HCT116 (cell line): ENCODE measurements at regions not wholly inside any gene's neighbourhood (a gene's known extent, or its start where the extent isn't known, plus 50 kb on each side); places are given as distances from the start of the nearest gene placed in this dataset.

Experiments
- ATAC-seq: fragments of 200-7000 bp; cut with Tn5 transposase; 2 replicates; pipeline ENCODE4 v1.9.1; 2020; ENCODE audit warnings: mild to moderate bottlenecking, moderate library complexity
- BruUV-seq: library from RNA; stranded (reverse); fragments of 400-500 nt; replicated peaks from 2 replicates; lab custom pipeline; 2021; lab: Mats Ljungman, UMichigan
- CTCF ChIA-PET: fragments of 300-600 bp; sonication (Branson Sonifier 250); formaldehyde crosslinking; loops from one replicate; lab custom pipeline; 2021; ENCODE audit warnings: antibody characterized with exemption; lab: Charles Lee
- POLR2A ChIA-PET: fragments of 300-600, 350-600 bp; sonication (Branson Sonifier 250); formaldehyde crosslinking; loops from one replicate; lab custom pipeline; 2021; ENCODE audit warnings: antibody characterized with exemption; lab: Charles Lee
- RAD21 ChIA-PET, 2 experiments: fragments of 300-600 bp; sonication (Branson Sonifier 250); formaldehyde crosslinking; loops; one replicate each; lab custom pipeline; 2023; ENCODE audit warnings: low total read pairs in 2 of 2; ENCODE audit not compliant: uncharacterized antibody in 2 of 2, unreplicated experiment in 2 of 2, low non-redundant PET in 1 of 2; lab: Charles Lee
- DNase-seq: peaks from one replicate; pipeline ENCODE4 v3.0.0-alpha.2; 2010; ENCODE audit warnings: low read depth, low spot score
- H2AFZ ChIP-seq: fragments of 200-600 bp; shearing (Covaris generic), sonication (generic); 2 replicates; pipeline ENCODE4 v1.6.1; 2017; ENCODE audit warnings: low read depth, mixed run types, mixed read lengths, antibody characterized with exemption, low read length; ENCODE audit not compliant: poor library complexity, severe bottlenecking
- H3K27ac ChIP-seq: 2 replicates; pipeline ENCODE4 v1.5.1; 2012; ENCODE audit warnings: low read depth, low read length
- H3K27me3 ChIP-seq: fragments of 200-600 bp; sonication (generic); 2 replicates; pipeline ENCODE4 v1.6.1; 2016; ENCODE audit warnings: mixed run types, low read length, mixed read lengths; ENCODE audit not compliant: insufficient read depth
- H3K36me3 ChIP-seq, 2 experiments: fragments of 200-500 bp in 1 of 2; fragments of 200-600 bp in 1 of 2; sonication (Bioruptor generic) in 1 of 2; sonication (generic) in 1 of 2; 2 replicates each; pipeline versions ENCODE4 v1.5.1 to v1.6.1; 2014 to 2016; ENCODE audit warnings: low read length in 2 of 2, inconsistent platforms in 1 of 2, mixed read lengths in 1 of 2, mixed run types in 1 of 2; ENCODE audit not compliant: insufficient read depth in 2 of 2, control insufficient read depth in 1 of 2
- H3K4me1 ChIP-seq, 2 experiments: fragments of 200-600 bp in 1 of 2; sonication (generic) in 1 of 2; 2 replicates each; pipeline versions ENCODE4 v1.5.1 to v1.6.1; 2012 to 2017; ENCODE audit warnings: low read length in 2 of 2, inconsistent platforms in 1 of 2, mild to moderate bottlenecking in 1 of 2, mixed read lengths in 1 of 2, mixed run types in 1 of 2, moderate library complexity in 1 of 2; ENCODE audit not compliant: insufficient read depth in 2 of 2, control insufficient read depth in 1 of 2
- H3K4me2 ChIP-seq: fragments of 200-600 bp; sonication (generic); 2 replicates; pipeline ENCODE4 v1.6.1; 2017; ENCODE audit warnings: mixed run types, low read length, mixed read lengths
- H3K4me3 ChIP-seq, 2 experiments: fragments of 200-600 bp in 1 of 2; sonication (generic) in 1 of 2; replicated peaks in 1 of 2; 2 replicates each; pipeline ENCODE4 v1.5.1; 2011 to 2016; ENCODE audit warnings: low read length in 2 of 2, control low read depth in 1 of 2, low read depth in 1 of 2, mild to moderate bottlenecking in 1 of 2, mixed read lengths in 1 of 2, mixed run types in 1 of 2
- H3K79me2 ChIP-seq: fragments of 200-600 bp; sonication (generic); 2 replicates; pipeline ENCODE4 v1.6.1; 2017; ENCODE audit warnings: mild to moderate bottlenecking, mixed run types, low read length, moderate library complexity, mixed read lengths; ENCODE audit not compliant: insufficient read depth
- H3K9ac ChIP-seq: fragments of 200-600 bp; sonication (generic); 2 replicates; pipeline ENCODE4 v1.6.1; 2016; ENCODE audit warnings: low read length, mixed read lengths
- H3K9me2 ChIP-seq: fragments of 200-600 bp; sonication (generic), shearing (Covaris generic); 2 replicates; pipeline ENCODE4 v1.6.1; 2017; ENCODE audit warnings: mixed run types, mild to moderate bottlenecking, moderate library complexity; ENCODE audit not compliant: insufficient read depth
- H3K9me3 ChIP-seq, 2 experiments: fragments of 200-500 bp in 1 of 2; fragments of 200-600 bp in 1 of 2; sonication (Bioruptor generic) in 1 of 2; sonication (generic) in 1 of 2; 2 replicates each; pipeline ENCODE4 v1.6.1; 2014 to 2017; ENCODE audit warnings: low read length in 2 of 2, mixed read lengths in 2 of 2, inconsistent platforms in 1 of 2, low read depth in 1 of 2, mild to moderate bottlenecking in 1 of 2, mixed run types in 1 of 2, moderate library complexity in 1 of 2; ENCODE audit not compliant: control insufficient read depth in 1 of 2, insufficient read depth in 1 of 2
- H4K20me1 ChIP-seq: fragments of 200-600 bp; sonication (generic), shearing (Covaris generic); 2 replicates; pipeline ENCODE4 v1.6.1; 2017; ENCODE audit warnings: mixed run types, mild to moderate bottlenecking, moderate library complexity; ENCODE audit not compliant: insufficient read depth
- ATF3 ChIP-seq: IDR thresholded peaks from 2 replicates; pipeline ENCODE4 v1.6.1; 2012
- CBX3 ChIP-seq: IDR thresholded peaks from 2 replicates; pipeline ENCODE4 v1.6.1; 2012; ENCODE audit warnings: low read depth
- CTCF ChIP-seq, 3 experiments: fragments of 200-600 bp in 1 of 3; sonication (generic) in 1 of 3; IDR thresholded peaks in 2 of 3; conservative IDR thresholded peaks in 1 of 3; 2 replicates each; pipeline ENCODE4 v1.5.1; 2012 to 2017; ENCODE audit warnings: low read depth in 2 of 3, low read length in 2 of 3, antibody characterized with exemption in 1 of 3, borderline replicate concordance in 1 of 3, control low read depth in 1 of 3, mild to moderate bottlenecking in 1 of 3, mixed read lengths in 1 of 3, mixed run types in 1 of 3, moderate library complexity in 1 of 3; ENCODE audit not compliant: insufficient read depth in 1 of 3
- EGR1 ChIP-seq: IDR thresholded peaks from 2 replicates; pipeline ENCODE4 v1.6.1; 2012; ENCODE audit warnings: low read depth
- MAX ChIP-seq: IDR thresholded peaks from 2 replicates; pipeline ENCODE4 v1.6.1; 2012
- POLR2A ChIP-seq: IDR thresholded peaks from 2 replicates; pipeline ENCODE4 v1.7.0; 2011; ENCODE audit warnings: borderline replicate concordance; ENCODE audit not compliant: insufficient read depth, insufficient read length; ENCODE audit errors: extremely low read depth
- POLR2AphosphoS5 ChIP-seq: IDR thresholded peaks from 2 replicates; pipeline ENCODE4 v1.6.1; 2011; ENCODE audit warnings: mild to moderate bottlenecking, low read depth, low read length, moderate library complexity
- REST ChIP-seq: IDR thresholded peaks from 2 replicates; pipeline ENCODE4 v1.6.1; 2012; ENCODE audit warnings: low read depth
- SP1 ChIP-seq: IDR thresholded peaks from 2 replicates; pipeline ENCODE4 v1.6.1; 2012; ENCODE audit warnings: low read depth
- TCF7L2 ChIP-seq: IDR thresholded peaks from 2 replicates; pipeline ENCODE4 v1.7.0; 2011; ENCODE audit warnings: borderline replicate concordance, inconsistent platforms; ENCODE audit not compliant: insufficient read depth, insufficient read length; ENCODE audit errors: extremely low read depth
- YY1 ChIP-seq: IDR thresholded peaks from 2 replicates; pipeline ENCODE4 v1.6.1; 2011; ENCODE audit warnings: low read length, low read depth, moderate library complexity, mild to moderate bottlenecking; ENCODE audit not compliant: insufficient replicate concordance; ENCODE audit errors: extremely low read depth
- ZFX ChIP-seq: fragments of 450-650 bp; IDR thresholded peaks from 2 replicates; pipeline ENCODE4 v1.6.1; 2017
- ZNF274 ChIP-seq: fragments of 200-500 bp; sonication (Bioruptor generic); IDR thresholded peaks from 2 replicates; pipeline ENCODE4 v1.6.1; 2014; ENCODE audit warnings: mild to moderate bottlenecking, low read depth, low read length, inconsistent platforms
- intact Hi-C: fragments of 100-400 bp; cut with micrococcal nuclease; formaldehyde crosslinking; loops from 2 replicates; pipeline ENCODE4 v1.10.0; 2022
- TF ChIP-seq, protein P1 (sequence below): IDR thresholded peaks from 2 replicates; pipeline ENCODE4 v1.6.1; 2011; ENCODE audit warnings: mild to moderate bottlenecking, low read length, moderate library complexity; ENCODE audit not compliant: insufficient replicate concordance; ENCODE audit errors: extremely low read depth

DNA sequence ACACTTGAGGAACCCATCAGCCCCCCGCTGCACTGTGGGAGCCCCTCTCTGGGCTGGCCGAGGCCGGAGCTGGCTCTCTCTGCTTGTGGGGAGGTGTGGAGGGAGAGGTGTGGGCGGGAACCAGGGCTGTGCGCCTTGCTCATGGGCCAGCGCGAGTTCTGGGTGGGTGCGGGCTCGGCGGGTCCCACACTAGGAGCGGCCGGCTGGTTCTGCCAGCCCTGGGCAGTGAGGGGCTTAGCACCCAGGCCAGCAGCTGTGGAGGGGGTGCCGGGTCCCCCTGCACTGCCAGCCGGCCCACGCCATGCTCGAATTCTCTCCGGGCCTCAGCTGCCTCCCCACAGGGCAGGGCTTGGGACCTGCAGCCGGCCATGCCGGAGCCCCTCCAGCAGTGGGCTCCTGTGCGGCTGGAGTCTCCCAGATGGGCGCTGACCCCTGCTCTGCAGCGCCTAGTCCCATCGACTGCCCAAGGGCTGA is 430.2 kb downstream of the FAT4 start:
- no peak overlapping the region for H3K27ac ChIP-seq
- no peaks in the 10 kb centered on the region for H3K79me2 ChIP-seq
- H3K27me3 ChIP-seq: no peaks in the 10 kb centered on the region
- H2AFZ ChIP-seq: no peak overlapping the region
- H3K9ac ChIP-seq: no peak overlapping the region
- POLR2A ChIA-PET: no interaction called here
- CTCF ChIA-PET: interaction anchor here (1.0 kb wide), 1 partner anchor 431 kb away, joined by 4 read pairs; no protein-coding TSS in a partner anchor
- H4K20me1 ChIP-seq: no peaks in the 10 kb centered on the region
- TF ChIP-seq CTCF (IDR thresholded peaks at IDR 0.05 in 2 of 3, conservative IDR thresholded peaks at IDR 0.05 in 1 of 3; ENCODE audit: borderline replicate concordance in 1 of 3, insufficient read depth in 1 of 3, low read depth in 2 of 3, low read length in 2 of 3): no peak
- TF ChIP-seq SP1: no peak
- TF ChIP-seq ZNF274: no peak
- TF ChIP-seq MAX: no peak
- TF ChIP-seq, protein P1, sequence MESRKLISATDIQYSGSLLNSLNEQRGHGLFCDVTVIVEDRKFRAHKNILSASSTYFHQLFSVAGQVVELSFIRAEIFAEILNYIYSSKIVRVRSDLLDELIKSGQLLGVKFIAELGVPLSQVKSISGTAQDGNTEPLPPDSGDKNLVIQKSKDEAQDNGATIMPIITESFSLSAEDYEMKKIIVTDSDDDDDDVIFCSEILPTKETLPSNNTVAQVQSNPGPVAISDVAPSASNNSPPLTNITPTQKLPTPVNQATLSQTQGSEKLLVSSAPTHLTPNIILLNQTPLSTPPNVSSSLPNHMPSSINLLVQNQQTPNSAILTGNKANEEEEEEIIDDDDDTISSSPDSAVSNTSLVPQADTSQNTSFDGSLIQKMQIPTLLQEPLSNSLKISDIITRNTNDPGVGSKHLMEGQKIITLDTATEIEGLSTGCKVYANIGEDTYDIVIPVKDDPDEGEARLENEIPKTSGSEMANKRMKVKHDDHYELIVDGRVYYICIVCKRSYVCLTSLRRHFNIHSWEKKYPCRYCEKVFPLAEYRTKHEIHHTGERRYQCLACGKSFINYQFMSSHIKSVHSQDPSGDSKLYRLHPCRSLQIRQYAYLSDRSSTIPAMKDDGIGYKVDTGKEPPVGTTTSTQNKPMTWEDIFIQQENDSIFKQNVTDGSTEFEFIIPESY: no peak
- TF ChIP-seq ZFX: no peak
- TF ChIP-seq ATF3: no peak
- TF ChIP-seq POLR2AphosphoS5: no peak
- no peak for TF ChIP-seq YY1
- TF ChIP-seq CBX3: no peak
- TF ChIP-seq EGR1: no peak
- TF ChIP-seq POLR2A: no peak
- no peak for TF ChIP-seq TCF7L2
- no peak for TF ChIP-seq REST
- DNase-seq: no peak
- H3K9me3 ChIP-seq: no peaks in the 10 kb centered on the region
- H3K4me3 ChIP-seq: no peak overlapping the region
- intact Hi-C loops: no loop called here
- H3K4me1 ChIP-seq: no peaks in the 10 kb centered on the region
- RAD21 ChIA-PET: no interaction called here
- no TSS peak for BruUV-seq
- H3K9me2 ChIP-seq: no peaks in the 10 kb centered on the region
- no peak for ATAC-seq
- no peak overlapping the region for H3K4me2 ChIP-seq
- H3K36me3 ChIP-seq: no peaks in the 10 kb centered on the region
